ENCODE measurements at regions not wholly inside any gene's neighbourhood (a gene's known extent, or its start where the extent isn't known, plus 50 kb on each side); places are given as distances from the start of the nearest gene placed in this dataset.

- intact Hi-C loops (cut with DNase I; ENCODE audit: low total_unique reads), result no loop called here
- Histone ChIP-seq H3K27me3 (replicated peaks in 1 of 7) (peaks cover 0 to 6% (median 0%) of the 10 kb centered on the region in 7 donors), H3K27ac (no peak overlapping the region), H3K4me3 (no peak overlapping the region), H3K36me3 (no peaks in the 10 kb centered on the region), H3K4me1 (no peaks in the 10 kb centered on the region), H3K9me3 (no peaks in the 10 kb centered on the region)
- WGBS, 5 donors, result 52 to 75% (median 62%) methylated on average over 5 of the region's 5 CpGs
- TF ChIP-seq, protein P1, sequence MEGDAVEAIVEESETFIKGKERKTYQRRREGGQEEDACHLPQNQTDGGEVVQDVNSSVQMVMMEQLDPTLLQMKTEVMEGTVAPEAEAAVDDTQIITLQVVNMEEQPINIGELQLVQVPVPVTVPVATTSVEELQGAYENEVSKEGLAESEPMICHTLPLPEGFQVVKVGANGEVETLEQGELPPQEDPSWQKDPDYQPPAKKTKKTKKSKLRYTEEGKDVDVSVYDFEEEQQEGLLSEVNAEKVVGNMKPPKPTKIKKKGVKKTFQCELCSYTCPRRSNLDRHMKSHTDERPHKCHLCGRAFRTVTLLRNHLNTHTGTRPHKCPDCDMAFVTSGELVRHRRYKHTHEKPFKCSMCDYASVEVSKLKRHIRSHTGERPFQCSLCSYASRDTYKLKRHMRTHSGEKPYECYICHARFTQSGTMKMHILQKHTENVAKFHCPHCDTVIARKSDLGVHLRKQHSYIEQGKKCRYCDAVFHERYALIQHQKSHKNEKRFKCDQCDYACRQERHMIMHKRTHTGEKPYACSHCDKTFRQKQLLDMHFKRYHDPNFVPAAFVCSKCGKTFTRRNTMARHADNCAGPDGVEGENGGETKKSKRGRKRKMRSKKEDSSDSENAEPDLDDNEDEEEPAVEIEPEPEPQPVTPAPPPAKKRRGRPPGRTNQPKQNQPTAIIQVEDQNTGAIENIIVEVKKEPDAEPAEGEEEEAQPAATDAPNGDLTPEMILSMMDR (IDR thresholded peaks at IDR 0.05 in 8 of 11, conservative IDR thresholded peaks at IDR 0.05 in 3 of 11), result no peak
- no peak for TF ChIP-seq POLR2A (IDR thresholded peaks at IDR 0.05)
- no peak for TF ChIP-seq POLR2AphosphoS5 (IDR thresholded peaks at IDR 0.05)
- no peak for DNase-seq
Measured at GRCh38 chr2:19786408-19787058, 115.2 kb downstream of the TTC32 start.

DNA sequence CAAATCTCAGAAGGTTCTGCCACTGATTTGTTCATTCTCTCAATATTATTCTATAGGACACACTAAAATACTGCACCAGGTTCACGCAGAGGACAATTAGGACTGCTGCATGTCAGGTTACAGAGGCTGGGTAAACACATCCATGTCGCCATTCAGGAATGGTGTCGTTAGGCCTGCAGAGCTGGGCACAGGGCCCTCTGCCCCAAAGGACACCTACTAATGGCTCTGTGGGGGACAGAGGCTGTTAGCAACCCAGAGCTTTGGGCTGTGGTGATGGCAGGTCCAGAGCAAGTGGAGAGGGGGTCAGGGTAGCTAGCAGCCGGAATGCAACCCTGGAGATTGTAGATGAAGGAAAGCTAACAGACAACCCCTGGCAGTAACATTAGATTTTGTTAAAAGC lies 115.9 kb downstream of the TTC32 start:
- peaks cover 0 to 6% (median 0%) of the 10 kb centered on the region in 7 donors for H3K27me3 ChIP-seq (replicated peaks in 1 of 7)
- WGBS, 5 donors, result 83 to 100% (median 91%) methylated on average over 3 to 4 of the region's 4 CpGs
- H3K4me3 ChIP-seq, result no peak overlapping the region
- DNase-seq, result no peak
- H3K27ac ChIP-seq, result no peak overlapping the region
- intact Hi-C loops (cut with DNase I; ENCODE audit: low total_unique reads), result no loop called here
- H3K4me1 ChIP-seq, result no peaks in the 10 kb centered on the region
- TF ChIP-seq, protein P1 (IDR thresholded peaks at IDR 0.05 in 8 of 11, conservative IDR thresholded peaks at IDR 0.05 in 3 of 11), result no peak
- TF ChIP-seq POLR2AphosphoS5 (IDR thresholded peaks at IDR 0.05), result no peak
- TF ChIP-seq POLR2A (IDR thresholded peaks at IDR 0.05), result no peak
- H3K36me3 ChIP-seq, result no peaks in the 10 kb centered on the region
- H3K9me3 ChIP-seq, result no peaks in the 10 kb centered on the region

- Histone ChIP-seq H3K36me3 (no peaks in the 10 kb centered on the region), H3K4me3 (no peak overlapping the region), H3K27ac (no peak overlapping the region), H3K27me3 (replicated peaks in 1 of 7) (peaks cover 0 to 6% (median 0%) of the 10 kb centered on the region in 7 donors), H3K4me1 (no peaks in the 10 kb centered on the region), H3K9me3 (no peaks in the 10 kb centered on the region)
- 81 to 93% (median 88%) methylated on average over 7 of the region's 7 CpGs for WGBS, 5 donors
- intact Hi-C loops (cut with DNase I; ENCODE audit: low total_unique reads), result no loop called here
- no peak for DNase-seq
- TF ChIP-seq POLR2AphosphoS5 (IDR thresholded peaks at IDR 0.05) (no peak), POLR2A (IDR thresholded peaks at IDR 0.05) (no peak)
- TF ChIP-seq, protein P1 (IDR thresholded peaks at IDR 0.05 in 8 of 11, conservative IDR thresholded peaks at IDR 0.05 in 3 of 11), result no peak
Measured at GRCh38 chr2:19785447-19785846, 116.3 kb downstream of the TTC32 start.

DNA sequence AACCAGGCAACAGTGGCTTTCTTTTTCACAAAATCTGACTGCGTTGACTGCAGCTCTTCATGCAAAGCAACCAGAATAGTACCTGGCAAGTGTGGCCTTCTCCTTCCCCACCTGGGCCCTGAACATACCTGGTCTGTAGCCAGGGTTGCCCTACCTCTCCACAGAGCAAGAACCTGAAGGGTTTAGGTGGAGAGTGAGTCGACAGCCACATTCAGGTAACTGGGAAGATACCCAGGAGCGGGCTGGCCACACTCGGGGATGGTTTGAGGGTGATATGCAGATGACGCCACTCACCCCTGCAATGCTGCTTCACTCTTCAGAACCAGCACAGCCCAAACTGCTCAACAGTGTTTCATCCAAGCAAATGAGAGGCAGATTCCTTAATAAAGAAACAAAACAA lies 117.3 kb downstream of the TTC32 start:
- no peak overlapping the region for H3K4me3 ChIP-seq
- no peaks in the 10 kb centered on the region for H3K36me3 ChIP-seq
- no peak for DNase-seq
- H3K9me3 ChIP-seq, result no peaks in the 10 kb centered on the region
- TF ChIP-seq, protein P1 (IDR thresholded peaks at IDR 0.05 in 8 of 11, conservative IDR thresholded peaks at IDR 0.05 in 3 of 11), result no peak
- TF ChIP-seq POLR2A (IDR thresholded peaks at IDR 0.05) (no peak), POLR2AphosphoS5 (IDR thresholded peaks at IDR 0.05) (no peak)
- WGBS, 5 donors, result 92 to 100% (median 94%) methylated on average over 5 of the region's 5 CpGs
- H3K27ac ChIP-seq, result no peak overlapping the region
- no peaks in the 10 kb centered on the region for H3K4me1 ChIP-seq
- intact Hi-C loops (cut with DNase I; ENCODE audit: low total_unique reads), result no loop called here
- H3K27me3 ChIP-seq (replicated peaks in 1 of 7), result peaks cover 0 to 6% (median 0%) of the 10 kb centered on the region in 7 donors
